DMS79 treated with DMSO at 0.1 percent for 48 hours (cell line): ENCODE measurements at regions not wholly inside any gene's neighbourhood (a gene's known extent, or its start where the extent isn't known, plus 50 kb on each side); places are given as distances from the start of the nearest gene placed in this dataset.

Experiments
- DNase-seq: peaks from one replicate; lab custom pipeline; 2025; lab: John Stamatoyannopoulos, UW

DNA sequence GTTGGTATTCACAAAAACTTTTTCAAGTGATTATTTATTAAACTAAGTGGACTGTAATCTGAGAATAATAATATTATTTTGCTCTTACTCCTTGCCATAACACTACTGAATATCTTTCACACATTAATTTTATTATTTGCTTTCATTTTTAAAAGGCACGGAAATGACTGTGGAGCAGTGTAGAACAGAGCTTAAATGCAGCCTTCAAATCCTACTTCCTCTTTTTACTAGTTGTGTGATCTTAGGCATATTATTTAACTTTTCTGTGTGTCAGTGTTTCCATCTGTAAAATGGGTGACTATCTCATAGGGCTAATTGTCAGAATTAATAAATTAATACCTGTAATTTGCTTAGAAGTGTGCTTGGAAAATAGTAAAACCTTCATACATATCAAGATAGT lies 55.5 kb upstream of the SLC8A1 start:
- no peak for DNase-seq

DNA sequence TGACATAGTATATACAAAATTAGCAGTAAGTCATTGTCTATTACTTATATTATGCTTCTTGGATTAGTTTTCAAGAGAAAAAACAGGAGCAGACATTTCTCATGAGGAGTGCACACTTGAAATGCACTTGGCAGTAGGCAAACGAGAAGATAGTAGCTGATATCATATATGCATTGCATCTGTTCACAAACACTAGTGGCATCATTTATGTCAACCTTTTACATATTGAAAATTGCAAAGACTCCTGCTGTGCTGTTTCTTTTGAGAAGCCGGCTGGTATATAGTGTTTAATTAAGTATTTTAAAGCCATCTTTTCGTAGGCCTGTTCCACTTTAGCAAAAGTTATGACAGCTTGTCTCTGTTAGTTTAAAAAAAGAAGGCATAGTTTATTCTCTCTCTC lies 58.4 kb upstream of the SLC8A1 start:
- no peak for DNase-seq

DNA sequence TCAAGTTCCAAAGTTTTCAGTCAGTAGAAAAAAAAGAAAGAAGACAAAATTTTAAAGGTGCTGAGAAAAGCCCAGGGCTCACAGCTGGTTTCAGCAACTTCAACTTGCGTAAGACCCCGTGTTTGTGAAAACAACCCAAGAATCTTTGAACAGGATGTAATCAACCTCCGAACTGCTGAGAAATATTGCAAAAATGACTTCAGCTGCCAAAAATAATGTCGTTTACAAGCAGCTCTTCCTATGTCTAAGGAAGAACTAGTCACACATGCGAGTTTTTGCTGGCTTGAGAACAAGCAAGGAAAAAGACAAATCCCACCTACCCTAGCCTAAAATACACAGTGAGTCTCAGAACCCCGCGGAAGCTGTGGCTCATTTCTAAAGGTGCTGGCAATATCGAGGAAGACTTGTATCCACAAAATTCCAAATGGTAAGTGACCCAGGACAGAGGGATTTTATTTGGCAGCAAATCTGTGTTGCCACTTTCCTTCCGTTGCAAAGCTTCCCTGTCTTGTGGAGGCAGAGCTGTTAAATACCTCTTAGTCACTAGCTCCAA lies 59.8 kb upstream of the SLC8A1 start:
- no peak for DNase-seq

DNA sequence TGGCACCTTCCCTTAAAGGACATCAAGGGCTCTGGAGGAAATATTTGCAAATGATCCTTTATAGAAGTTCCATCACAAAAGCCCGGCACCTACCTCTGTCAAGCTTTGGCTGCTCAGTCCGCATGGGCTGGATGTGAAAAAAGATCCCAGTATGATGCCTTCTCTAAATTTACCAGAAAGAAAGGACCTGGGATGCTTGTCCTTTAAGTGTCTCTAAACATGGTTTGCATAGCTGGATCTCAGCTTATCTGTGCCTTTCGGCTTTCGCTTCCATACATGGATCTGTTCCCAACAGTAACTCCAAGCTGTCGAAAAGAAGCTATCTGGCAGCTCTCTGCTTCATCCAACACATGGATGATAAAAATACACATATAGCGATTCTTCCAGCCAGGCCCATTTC lies 60.4 kb upstream of the SLC8A1 start:
- no peak for DNase-seq

DNA sequence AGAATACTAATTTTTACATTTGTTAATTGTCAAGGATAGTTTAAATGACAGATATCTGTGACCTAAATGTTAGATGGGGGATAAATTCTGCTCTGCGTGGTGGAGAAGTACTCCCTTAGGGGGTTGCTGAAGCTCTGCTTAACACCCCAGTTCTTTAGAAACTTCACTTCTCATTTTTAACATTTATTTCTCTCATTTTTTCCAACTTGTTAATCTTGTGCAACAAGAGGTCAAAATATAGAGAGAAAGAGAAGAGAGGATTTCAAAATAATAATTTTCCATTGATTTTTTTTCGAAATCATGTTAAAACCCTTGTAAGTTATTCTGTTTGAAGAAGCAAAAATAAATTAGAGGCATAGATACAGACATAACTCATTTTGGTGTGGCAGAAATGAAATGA lies 61.3 kb upstream of the SLC8A1 start:
- DNase-seq: no peak

DNA sequence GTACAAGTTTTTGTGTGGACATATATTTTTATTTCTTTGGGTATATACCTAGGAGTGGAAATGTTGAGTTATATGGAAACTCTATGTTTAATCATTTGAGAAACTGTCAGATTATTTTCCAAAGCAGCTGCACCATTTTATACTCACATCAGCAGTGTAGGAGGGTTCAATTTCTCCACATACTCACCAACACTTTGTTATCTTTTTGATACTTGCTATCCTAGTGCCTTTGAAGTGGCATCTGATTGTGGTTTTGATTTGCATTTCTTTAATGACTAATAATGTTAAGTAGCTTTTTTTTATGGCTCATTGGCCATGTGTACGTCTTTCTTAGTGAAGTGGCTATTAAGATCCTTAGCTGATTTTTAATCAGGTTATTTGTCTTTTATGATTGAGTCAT lies 64.7 kb upstream of the SLC8A1 start:
- peak; percentile 39 for DNase-seq

DNA sequence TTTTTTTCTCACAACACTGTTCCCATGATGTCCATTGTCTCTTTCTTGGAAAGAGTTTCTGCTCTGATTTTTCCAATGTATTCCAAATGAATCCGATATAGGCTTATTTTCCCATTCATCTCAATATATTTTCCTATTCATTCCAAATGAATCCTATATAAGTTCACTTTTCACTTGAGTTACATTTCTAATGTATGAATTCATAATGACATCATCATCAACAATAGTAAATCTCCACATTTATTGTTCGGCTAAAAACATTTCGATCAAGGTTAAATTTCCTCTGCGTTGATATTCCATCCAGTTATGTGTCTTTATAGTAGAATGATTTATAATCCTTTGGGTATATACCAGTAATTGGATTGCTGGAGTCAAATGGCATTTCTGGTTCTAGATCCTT lies 76.7 kb upstream of the SLC8A1 start:
- DNase-seq: no peak

DNA sequence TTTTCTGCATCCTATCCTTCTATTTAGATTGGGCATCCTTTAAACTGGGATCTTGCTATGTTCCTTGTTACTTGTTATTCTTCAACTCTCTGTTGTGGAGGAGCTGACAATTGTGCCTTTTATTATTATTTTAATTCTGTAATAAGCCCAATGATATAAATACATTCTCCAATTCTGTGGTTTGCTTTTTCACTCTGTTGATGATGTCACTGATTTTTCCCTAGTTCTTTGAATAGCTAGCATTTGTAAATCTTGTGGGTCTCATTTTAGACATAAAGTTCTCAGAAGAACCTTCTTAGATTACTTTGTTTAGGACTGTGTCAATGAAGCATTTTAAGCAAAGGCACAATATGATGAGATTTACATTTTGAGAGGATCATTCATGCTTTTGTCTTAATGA lies 79.5 kb upstream of the SLC8A1 start:
- no peak for DNase-seq

DNA sequence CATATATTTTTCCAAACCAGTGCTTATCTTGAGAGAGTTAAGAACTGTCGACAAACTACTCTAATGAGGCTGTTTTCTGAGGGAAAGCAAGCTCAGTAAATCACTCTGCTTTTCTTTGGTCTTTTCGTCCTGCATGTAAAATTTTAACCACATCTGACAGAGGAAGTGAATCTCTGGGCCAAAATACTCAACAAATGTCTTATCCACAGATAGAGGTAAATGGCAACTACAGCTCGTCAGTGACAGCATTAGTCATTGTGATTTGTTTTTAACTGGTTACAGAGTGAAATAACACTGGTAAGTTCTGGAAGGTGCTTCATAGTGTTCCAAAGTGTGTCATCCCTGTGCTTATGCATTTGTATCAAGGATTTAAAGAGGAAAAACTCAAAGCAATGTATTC lies 82.6 kb upstream of the SLC8A1 start:
- no peak for DNase-seq

DNA sequence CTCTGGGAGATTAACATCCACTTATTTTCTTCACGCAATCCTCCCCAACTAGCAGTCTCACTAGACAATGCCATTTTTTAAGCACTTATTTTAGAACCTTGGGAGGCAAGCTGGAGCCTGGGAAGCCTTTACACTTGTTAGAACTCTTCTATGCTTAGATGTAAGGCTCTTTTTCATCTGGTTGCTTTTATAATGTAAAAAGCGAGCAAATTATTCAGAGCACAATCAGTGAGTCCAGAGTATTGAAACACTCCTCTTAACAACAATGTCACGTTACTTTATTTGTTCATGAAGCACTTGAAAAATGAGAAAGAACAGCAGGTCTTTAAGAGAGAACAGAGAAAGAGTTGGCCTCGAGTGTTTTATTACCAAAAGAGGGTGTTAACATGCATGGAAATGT lies 84.1 kb upstream of the SLC8A1 start:
- no peak for DNase-seq

DNA sequence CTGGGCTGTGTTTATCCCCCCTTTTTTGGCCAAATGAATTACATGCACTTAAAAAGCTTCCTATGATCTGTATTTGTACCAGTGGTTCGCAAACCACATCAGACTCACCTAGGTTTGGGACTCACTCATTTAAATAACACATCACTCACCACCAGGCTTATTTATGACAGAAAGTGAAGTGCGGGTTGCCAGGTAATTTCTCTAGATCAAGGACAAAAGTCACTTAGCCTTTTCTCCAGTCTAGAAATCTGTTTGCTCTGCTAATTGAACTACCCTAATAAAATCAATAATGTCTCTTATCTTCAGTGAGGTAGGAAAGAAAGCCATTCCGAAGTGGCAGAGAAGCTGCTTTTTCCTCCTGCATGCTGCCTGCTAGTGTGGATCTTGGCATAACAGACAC lies 88.1 kb upstream of the SLC8A1 start:
- DNase-seq: peak; percentile 88

DNA sequence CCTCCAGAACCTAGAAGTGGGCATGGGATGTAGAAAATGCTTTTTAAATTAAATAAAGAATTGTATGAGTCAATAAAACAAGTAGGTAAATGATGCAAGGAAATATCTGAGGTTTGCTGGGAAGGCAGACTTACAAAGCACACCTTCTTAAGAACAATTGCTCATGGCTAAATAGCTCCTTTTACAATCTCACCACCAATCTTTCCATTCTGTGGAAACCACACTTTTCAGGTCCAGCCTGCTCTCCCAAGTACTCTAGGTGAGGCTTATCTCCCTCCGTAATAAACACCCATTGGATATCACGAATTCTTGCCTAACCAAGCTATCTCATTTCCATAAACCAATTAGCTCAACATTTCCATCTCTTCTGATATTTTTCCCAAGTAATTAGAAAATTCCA lies 91.5 kb upstream of the SLC8A1 start:
- DNase-seq: peak; percentile 15

DNA sequence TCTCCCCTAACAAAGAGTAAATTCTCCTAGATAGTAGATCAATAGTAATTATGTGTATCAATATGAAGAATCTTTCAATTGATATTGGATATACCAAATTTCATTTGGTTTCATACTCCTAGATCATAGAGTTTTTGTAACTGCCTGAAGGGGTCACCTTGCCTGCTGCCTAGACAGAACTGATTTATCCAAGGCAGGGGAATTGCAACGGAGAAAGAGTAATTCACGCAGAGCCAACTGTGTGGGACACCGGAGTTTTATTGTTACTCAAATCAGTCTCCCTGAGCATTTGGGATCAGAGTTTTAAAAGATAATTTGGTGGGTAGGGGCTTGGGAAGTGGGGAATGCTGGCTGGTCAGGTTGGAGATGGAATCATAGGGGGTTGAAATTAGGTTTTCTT lies 92.2 kb upstream of the SLC8A1 start:
- no peak for DNase-seq

DNA sequence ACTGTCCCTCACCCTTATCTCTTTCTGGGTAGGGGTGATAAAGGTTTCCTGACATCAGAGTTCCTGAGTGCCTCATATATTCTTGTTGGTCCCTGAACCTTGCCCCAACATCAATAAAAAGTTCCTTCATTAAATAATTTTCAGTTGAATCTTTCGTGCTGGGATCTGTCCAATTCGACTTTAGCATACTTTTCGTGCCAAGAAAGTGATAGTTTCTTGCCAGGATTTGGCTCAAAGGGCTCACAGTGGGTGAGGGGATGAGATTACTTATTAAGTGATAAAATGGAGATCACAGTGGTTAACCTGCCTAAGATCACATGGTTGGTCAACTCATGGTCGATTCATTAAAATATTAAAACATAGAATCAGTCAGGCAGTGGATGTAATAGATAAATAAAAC lies 93.8 kb upstream of the SLC8A1 start:
- DNase-seq: no peak

DNA sequence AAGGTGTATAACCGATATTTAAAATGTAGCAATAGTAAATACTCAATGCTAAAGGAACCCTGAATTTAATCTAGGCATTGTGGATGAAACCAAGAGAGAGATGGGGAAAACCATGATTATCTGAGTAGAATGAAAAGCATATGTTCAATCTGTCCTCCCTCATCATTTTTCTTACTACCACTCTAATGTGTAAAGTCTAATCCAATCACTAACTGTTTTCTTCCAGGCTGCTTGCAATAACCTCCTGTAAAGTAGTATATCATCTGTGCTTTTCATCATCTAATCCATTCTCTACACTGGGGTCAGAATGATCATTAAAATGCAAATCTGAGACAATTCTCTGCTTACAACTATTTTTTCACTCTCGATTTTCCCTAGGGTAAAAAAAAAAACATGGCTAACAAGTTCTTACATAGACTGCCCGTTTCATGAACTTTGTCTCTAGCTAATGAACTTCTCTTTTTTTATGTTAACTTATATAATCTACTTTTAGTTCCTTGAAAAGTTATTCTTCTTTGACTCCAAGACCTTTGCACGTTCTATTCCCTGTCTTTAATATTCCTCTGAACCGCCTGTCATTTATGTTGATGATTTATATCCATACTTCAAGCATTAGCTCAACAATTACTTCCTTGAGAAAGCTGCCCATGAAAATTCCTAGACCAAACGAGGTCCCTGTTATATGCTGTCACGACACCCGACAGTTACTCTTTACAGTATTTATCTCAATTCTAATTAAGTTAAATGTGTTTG lies 94.7 kb upstream of the SLC8A1 start:
- DNase-seq: no peak

DNA sequence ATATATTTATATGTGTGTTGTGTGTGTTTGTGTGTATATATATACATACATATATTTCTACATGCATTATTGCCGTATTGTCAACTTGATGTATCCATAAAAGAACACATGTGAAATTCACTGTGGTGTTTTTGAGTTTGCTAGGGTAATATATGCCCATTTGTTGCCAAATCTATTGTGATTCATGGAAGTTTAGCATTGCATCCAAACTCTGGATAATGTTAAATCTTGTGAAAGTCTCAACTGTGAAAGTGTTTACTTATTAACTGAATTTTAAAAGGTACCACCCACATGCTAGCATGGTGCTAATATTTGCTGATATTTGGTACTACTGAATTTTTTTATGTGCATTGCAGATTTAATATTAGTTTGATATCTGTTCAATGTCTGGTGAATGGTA lies 96.6 kb upstream of the SLC8A1 start:
- no peak for DNase-seq

DNA sequence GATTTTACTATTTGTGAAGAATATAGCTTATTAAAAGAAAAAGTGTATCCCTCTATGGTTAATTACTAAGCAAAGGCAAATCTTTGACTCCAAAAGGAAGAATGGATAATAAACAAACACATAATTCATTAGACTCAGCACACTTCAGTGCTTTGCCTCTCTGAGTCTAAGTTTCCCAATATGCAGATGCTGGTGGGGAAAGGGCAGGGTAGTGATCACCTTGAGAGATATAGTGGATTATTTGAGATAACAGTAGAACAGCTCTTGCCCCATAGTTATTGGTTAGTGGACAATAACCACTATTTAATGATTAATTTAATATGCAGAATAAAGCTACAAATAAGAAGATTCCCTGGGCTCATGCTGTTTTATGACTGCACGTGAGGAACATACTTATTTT lies 98.2 kb upstream of the SLC8A1 start:
- DNase-seq: no peak

DNA sequence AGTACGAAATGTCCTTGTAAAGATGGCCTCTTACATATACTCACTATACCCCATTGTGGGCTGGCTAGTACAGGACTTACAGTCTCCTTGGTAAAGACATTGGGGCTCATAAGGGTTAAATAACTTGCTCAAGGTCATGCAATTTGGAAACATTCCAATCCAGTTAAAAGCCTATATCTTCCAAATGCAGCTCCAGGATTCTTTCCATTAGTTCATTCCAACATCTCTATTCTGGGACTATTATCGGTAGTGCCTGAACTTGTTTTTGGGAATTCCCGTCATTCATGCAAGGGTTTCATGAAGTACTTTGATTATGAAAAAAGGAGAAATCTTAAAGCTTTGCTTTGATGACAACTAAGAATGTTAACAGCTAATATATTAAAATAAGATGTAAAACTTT lies 99.2 kb upstream of the SLC8A1 start:
- no peak for DNase-seq

DNA sequence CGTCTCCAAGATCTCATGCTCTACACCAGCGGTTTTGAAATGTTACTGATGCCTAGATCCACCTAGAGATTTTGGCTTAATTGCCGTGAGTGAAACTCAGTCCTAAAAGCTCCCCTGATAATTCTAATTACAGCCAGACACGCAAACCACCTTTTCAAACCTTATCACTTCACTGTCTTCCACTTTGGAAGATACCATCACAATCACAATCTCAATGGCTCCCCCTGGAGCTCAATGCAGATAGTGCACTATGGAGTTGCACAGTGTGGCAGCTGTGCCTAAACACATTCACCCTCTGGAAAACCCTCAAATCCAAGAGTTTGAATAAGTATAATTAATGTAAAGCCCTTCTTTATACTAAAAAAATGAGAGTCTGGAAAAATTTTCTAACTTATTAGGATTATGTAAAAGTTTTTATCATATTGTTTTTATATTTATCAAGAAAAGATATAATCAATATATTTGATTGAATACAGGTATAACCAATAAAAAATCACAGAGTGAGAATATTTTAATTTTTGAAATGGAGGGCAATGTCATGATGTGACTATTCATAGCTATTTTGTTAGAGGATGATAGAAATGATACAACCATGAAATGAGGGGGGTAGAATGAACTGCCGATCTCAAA lies 102.9 kb upstream of the SLC8A1 start:
- DNase-seq: peak; percentile 6

DNA sequence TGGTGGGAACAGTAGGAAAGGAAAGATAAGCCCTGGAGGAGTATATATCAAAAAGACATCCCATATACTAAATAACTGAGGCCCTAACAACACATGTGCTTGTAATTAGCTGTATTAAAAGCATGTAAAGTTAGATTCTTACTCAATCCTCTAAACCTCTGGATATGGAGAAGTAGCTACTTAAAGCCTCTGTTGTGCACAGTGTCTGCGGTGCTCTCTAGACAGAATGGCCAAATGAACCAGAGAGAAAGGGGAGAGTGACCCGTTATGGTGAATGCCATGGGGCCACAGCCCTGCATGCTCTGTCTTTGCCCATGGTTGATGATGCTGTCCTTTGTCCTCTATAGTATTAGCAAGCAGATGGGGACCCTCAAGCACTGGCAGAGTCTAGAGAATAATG lies 104.4 kb upstream of the SLC8A1 start:
- no peak for DNase-seq

DNA sequence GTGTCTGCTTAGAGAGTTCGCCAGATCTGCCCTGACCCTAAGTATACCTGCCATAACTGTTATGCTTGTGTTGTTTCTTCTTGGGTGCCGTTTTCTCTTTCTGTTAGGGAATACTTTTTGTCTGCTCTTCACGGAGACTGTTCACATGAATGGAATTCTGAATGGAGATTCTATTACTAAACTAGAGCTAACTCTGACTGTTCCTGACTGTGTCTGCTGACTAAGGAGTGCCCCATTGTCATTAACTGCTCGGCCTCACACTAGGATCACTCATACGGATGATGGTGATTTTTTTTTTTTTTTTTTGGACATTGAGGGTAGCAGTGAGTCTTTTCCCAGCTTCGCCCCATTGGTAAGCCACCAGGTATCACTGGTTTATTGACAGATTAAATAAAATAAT lies 104.8 kb upstream of the SLC8A1 start:
- no peak for DNase-seq

DNA sequence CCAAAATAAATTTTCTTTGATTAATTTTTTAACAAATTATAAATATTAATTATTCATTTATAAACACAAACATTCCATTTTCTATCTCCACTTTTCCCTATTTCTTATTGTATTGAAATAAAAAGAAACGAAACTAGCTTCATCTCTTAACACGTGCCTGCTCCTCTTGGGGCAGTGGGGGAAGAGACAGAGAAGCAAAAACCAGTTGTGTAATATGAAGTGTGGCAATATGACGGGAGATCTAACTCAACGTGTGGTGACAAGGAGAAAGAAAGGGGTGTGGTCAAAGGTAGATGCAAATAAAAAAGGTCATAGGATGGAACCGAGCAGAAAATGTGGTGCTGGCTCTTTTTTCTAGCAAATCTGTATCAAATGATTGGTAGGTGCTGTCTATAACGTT lies 106.9 kb upstream of the SLC8A1 start:
- DNase-seq: no peak

DNA sequence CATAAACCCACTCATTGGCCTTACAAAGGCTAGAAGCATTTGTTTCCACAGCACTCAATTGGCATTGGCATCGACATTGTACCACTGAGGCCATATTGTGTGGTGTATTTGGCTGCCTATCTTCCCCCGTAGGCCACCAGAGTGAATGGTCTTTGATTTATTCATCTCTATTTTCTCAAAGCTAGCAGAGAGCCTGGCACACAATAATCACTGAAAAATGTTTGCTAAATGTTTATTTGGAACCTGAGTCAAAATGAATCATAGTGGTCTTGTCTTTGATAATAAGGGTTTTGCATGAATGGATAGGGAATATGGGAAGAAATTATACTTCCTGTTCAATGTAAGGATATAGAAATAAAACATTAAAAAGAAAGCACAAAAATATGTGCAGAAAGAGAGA lies 107.3 kb upstream of the SLC8A1 start:
- DNase-seq: no peak

DNA sequence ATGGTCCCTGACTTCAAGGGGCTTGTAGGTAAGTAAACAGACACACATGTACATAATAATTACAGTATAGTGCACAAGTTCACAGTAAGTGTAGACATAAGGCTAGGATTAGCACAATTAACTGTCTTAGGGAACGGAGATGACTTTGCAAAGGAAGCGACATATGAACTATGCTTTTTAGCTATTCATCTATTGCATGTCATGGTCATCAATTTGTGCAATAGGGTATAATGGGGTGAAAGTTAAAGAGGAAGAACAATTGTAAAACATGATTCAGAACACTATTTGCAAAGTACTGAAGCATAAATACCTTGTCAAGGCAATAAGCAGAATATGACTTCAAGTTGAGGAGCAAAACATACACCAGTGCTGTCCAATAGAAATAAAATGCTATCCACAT lies 112.3 kb upstream of the SLC8A1 start:
- no peak for DNase-seq
